ENCODE measurements at regions not wholly inside any gene's neighbourhood (a gene's known extent, or its start where the extent isn't known, plus 50 kb on each side); places are given as distances from the start of the nearest gene placed in this dataset.

- TF ChIP-seq CTCF (IDR thresholded peaks at IDR 0.05) (no peak), POLR2AphosphoS5 (IDR thresholded peaks at IDR 0.05) (no peak), EP300 (IDR thresholded peaks at IDR 0.05) (no peak)
Measured at GRCh38 chr21:27323331-27323730, 356.4 kb upstream of the ADAMTS5 start.
